ENCODE measurements at regions not wholly inside any gene's neighbourhood (a gene's known extent, or its start where the extent isn't known, plus 50 kb on each side); places are given as distances from the start of the nearest gene placed in this dataset.

GRCh38 chr4:66629927-66630326, 915.4 kb downstream of the CENPC start:
- TF ChIP-seq CTCF (conservative IDR thresholded peaks at IDR 0.05 in 1 of 2, IDR thresholded peaks at IDR 0.05 in 1 of 2; ENCODE audit: low read depth in 1 of 2, low read length in 2 of 2) = no peak
- TF ChIP-seq EZH2 (IDR thresholded peaks at IDR 0.05; ENCODE audit: low read length, missing control alignments) = no peak
